IPS DF 4.7 (cell line): ENCODE measurements at regions not wholly inside any gene's neighbourhood (a gene's known extent, or its start where the extent isn't known, plus 50 kb on each side); places are given as distances from the start of the nearest gene placed in this dataset.

Experiments used
- DNase-seq: peaks from one replicate; pipeline ENCODE4 v3.0.0-alpha.2; 2013; ENCODE audit warnings: low spot score; ENCODE audit errors: extremely low read depth

DNA sequence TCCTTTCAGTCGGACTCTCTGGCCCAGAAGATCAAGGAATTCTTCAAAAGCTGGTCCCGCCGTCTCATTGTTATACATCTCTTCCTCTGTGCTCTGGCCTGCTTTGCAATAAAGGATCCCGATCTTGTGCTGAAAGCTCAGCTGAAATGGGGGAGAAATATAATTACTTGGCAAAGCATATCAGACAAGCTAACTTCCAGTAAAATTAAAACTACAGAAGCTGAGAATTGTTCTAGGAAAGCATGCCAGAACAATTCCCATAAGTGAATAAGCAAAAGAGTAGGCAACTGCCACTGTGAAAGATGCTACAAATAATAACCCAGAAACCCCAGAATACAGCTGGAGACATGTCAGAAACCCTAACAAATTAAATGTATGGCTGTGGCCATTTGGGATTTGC is 146.1 kb downstream of the SIPA1L2 start:
- no peak for DNase-seq

DNA sequence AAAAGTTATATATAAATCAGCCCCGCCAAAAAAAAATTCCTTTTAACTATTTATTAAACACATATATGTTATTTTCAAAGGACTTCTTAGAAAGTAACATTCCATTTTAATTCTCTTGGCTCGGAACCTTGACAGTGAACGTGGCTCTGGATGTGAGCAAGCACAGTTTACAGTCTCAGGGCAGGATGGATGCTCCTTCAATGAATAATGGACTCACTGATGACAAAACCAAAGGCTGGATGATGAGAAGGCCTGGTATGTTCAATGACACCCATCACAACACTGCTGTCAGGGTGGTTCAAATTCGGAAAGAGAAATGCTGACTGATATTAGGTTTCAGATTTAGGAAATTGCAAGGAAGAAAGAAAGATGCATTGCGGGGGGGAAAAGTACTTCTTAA is 148.8 kb downstream of the SIPA1L2 start:
- no peak for DNase-seq

DNA sequence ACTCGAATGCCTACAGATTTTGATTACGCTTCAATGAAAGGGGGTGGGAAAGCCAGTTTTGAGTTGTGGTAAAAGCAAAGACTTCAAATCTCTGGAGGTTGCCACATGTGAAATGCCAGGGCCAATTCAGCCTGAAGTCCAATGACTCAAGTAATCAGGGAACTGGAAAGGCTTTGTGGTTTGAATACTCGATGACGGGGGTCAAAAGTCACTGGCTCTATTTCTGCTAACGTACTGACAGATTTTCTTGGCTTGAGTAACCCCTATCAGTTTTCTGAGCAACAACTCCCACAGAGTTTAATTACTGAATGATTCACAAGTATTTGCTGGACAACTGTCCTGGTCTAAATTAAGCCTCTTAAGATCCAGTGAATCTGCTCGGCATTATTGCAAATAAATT is 152.2 kb downstream of the SIPA1L2 start:
- no peak for DNase-seq

DNA sequence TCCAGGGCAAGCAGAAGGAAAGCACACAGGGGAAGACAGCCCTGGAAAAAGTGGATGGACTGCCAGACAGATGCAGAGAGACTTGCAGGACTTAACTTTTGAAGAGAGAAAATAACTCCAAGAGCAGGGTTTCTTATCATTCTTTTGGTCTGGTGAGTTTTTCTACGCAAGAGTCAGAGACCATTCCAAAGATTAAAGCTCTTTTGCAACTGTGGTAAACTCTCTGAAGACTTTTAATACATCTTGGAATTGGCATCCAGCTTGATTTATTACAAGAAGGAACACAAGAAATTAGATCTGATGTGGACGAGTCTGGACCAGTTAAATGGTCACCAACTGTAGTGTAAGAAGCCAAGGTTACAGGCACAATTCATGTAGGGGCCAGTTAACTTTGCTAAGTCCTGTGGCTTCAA is 153.4 kb downstream of the SIPA1L2 start:
- DNase-seq, result no peak

DNA sequence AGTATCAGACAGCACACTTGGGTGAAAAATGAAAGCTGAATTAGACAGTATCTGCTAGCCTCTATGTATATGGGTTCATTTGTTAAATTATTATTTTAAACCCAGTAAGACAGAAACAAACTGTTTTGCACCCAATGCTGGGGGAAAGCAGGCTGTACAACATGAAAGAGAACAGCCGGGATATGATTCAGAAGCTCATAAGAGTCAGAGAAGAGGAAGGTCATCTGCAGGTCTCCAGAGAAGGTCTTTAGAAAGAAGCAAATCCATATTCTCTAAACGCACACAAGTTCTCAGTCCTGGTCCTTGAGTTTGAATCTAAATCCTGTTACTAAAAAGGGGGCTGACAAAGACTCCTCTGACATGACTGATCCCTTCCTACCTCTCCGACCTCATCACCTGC is 155.1 kb downstream of the SIPA1L2 start:
- DNase-seq, result no peak

DNA sequence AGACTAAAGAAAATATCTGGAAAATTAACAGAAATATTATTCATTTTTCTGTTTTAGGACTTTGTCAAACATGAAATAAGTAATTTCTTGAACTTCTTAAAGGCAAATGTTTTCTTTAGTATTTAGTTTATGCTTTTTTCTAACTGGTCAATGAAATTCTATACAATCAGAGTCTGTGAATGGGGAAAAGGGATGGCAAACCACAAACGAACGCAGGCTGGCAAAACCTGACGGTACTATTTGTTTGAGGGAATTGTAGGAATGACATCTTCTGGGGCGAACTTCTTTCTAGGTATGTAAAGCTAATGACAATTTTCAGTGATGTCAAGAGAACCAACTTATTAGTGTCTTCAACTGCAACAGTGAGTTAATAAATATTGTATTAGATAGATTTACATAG is 156.0 kb downstream of the SIPA1L2 start:
- no peak for DNase-seq

DNA sequence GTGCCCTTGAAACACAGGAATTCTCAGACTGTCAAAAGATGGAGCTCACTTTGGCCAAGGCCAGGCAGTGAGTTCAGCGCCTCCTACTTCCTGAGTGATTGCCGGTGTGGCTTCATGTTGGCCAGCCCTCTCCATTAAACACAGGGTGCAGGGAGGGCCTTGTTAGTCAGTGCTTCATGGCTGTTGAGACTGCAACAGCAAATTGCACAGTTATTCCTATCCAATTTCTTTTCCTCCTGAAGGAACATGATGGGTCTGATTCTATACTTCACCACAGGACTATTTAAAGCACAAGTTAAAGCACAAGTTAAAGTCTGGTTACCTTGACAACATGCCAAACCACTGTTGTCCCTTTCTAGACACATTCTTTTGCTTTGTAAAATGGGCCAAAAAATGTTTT is 156.6 kb downstream of the SIPA1L2 start:
- no peak for DNase-seq

DNA sequence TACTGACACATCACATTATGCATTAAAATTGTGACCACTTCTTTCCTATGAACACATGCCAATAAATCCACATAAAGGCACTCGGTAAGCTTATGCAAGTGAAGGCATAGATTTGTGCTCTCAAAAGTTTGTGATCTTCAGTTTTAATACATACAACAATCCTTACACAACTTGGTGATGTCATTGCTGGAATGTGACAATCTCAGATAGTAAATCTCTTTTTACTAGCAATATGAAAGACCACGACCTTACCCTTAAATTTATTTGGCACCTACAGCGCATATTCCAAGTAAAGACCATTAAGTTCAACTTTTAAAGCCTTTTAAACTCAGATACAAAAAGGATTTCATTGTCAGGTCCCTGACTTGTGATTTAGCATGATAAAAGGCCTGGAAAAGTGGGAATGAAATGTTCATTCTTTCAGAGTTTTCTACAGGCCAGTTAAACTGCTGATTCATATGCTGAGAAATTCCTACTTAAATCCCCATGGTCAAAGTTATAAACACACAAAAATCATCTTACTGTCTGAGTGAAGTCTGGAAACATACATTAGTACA is 157.4 kb downstream of the SIPA1L2 start:
- DNase-seq, result no peak

DNA sequence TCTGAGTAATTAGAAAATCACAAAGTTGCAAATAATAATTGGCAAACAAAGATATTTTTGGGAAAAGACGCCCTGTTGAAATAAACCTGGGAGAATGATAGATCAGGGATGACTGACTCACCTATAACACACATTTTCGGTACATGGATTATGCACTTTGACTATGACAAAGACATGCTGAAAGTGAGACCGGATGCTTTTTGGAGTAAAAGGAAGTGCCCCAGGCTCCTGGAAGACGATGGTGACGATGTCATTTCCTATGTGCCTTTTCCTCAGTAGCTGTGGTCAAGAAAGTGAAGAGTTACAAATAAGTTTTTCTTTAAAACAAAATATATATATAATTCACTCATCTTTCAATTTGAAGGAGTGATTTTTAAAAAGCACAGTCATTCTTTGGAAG is 158.7 kb downstream of the SIPA1L2 start:
- no peak for DNase-seq

DNA sequence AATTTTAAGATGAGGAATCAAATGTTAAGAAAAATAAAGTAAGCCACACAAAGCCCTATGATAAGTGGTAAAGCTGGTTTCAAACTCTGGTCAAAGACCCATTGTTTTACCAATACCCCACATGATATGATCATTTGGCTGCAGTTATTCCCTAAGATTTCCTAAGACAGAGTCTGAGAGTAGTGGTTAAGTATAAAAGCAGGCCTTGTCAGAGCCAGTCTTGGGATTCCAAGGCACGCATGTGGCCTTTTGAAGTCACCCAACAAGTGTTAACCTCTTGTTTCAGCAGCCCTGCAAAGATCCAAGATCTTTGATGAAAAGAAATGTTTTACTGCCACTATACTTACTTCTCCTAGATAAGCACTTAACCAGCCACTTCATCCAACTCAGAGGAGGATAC is 159.2 kb downstream of the SIPA1L2 start:
- no peak for DNase-seq

DNA sequence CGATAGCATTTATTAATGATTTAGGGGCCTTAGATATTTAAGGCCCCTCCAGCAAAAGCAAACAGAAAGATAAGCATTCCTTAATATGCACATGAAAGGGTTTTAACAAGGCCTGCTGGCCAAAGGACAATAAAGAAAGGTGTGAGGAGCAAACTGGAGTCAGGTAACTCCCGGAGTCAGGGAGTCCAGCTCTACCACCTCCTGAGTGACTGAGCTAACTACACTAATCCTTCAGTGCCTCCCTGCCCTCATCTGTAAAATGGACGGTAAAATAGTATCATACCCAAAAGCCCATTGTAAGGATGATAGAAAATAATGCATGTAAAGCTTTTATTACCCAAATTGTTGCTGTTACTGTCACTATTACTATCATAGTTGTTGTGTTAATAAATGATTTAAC is 161.7 kb downstream of the SIPA1L2 start:
- no peak for DNase-seq

DNA sequence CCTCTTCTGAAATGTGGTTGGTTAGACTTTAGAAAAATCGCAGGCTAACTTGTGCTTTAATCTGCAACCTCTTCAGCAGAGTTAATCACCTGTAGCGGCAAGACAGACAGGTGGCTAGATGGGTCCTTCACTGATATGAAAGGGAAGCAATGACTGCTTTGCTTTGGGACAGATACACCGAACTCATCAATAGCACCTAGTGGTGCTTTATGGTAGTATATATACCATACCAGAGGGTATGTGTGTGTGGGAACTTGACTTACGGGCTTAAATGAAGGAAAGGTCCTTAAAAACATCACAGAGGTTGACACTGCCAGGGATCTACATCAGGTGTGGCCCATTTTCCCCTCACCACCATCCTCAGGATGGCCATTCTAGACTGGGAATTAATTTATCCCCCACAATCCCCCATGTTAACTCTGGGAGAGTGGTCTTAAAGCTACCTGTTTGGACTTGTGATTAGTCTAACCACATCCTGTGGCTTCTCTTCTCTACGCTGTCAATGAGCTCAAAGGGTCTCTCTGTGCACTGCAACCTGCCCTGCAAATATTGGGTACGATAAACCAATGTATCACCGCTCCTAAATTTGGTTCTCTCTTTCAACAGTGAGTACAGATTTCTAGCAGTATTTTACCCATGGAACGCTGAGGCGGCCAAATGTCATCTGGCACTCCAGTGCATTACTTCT is 162.7 kb downstream of the SIPA1L2 start:
- no peak for DNase-seq

DNA sequence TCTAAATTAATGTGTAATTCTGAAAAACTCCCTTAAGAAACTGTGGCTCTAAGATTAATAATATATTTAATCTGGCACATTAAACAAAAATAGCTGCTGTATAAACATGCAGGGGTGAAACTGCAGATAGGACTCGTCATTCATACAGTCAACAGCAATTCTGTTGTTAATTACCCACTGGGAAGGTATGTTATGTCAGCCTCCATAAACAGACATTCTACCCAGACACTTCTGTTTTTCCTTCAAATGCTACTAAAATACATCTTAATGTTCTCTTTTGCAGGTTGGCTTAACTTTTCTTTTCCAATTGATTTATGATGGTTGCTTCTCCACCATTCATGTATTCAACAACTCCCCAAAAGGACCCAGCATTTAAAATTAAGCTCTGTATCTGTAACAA is 165.6 kb downstream of the SIPA1L2 start:
- DNase-seq, result no peak

DNA sequence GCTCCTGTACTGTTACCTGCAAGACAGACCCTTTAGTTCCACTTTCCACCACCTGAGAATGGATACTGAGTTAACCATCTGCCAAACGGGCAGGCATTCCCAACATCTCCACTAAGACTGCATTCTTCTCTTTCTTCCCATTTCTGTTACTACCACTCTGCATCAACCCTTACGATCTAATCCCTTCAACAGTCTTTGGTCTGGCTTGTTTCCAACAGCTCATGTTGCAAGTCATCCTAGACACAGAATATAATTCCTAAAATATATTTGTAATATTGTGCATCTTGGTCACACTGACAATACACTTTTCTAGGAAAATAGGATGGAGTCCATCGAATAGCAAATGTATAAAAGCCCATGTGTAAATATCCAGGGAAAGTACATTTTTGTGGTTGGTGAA is 166.7 kb downstream of the SIPA1L2 start:
- no peak for DNase-seq

DNA sequence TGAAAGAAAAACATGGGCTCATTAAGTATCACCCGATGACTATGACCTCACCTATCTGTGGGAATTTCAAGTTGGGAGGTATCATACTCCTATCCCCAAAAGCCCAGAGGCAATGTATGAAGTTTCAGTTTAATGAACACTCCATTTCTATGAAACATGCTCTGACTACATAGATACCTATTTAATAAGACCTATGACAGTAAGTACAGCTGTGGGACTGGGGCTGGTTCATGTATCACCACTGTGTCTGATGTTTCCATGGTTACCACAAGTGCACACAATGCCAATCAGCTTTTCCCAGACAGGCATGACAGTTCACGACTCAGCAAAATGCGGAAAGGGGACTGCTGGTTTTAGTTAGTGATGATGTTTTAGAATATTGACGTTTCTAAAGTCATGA is 167.7 kb downstream of the SIPA1L2 start:
- no peak for DNase-seq

DNA sequence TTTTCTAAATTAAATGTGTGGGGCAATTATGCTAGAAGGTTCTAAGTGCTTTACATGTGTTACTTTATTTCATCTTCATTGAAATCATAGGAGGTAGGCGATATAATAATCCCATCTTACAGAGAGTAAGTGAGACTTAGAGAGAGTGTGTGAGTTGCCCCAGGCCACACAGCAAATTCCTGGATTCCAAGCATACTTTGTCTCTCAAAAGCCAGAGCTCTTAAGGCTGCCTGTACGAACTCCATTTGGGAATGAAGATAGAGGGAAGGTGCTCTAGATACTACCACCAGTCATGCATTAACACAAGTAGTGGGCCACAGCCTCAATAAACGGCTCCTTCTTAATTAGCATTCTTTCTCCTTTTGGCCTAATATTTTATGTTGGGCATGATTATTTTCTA is 170.1 kb downstream of the SIPA1L2 start:
- DNase-seq, result no peak

DNA sequence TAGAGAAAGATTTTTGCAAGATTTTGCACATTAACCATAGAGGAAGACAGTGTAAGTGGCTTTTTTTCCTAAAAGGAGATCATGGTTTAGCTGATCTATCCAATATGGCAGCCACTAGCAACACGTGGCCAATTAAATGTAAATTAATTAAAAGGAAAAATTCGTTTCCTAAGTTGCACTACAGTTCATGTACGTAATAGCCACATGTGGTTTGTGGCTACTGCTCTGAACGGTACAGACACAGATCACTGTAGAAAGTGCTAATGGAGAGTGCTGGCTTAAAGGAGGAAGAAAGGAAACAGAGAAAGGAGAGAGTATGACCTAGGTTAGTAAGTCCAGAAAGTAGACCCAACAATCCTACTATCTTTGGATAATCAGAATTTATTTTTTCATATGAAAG is 170.8 kb downstream of the SIPA1L2 start:
- no peak for DNase-seq

DNA sequence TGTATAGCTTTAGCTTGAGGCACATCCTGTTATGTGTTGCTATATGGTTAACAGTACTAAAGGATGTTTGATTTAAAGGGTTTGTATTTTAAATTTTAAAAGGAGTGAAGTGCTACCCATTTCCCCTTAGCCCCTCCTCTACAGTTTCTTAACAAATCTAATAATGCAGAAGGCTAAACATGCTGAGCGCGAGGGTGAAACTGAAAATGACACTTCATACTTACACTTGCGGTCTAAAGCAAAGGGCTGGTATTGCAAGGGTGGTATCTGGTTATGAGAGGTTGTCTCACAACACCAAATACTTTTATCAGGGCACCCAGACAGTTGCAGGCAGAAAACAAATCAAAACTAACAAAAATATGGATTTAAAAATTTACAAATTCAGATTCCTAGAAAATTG is 172.3 kb downstream of the SIPA1L2 start:
- DNase-seq, result no peak

DNA sequence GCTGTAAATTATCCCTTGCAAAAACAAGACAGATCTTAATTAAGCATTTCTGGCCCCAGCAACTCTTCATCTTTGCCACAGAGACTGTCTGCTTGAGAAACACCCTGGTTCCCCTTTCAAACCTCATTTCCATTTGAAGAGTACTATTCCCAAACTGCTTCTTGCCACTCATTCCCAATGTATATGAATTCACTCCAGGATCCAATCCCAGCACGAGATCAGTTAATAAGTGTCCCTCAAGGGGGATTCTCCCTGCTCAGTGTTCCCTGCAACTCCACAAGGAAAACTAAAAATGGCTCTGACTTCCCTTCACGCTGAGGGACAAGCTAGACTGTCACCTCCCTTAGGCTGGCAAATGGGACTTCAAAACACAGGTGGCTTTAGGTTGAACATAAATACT is 173.2 kb downstream of the SIPA1L2 start:
- no peak for DNase-seq

DNA sequence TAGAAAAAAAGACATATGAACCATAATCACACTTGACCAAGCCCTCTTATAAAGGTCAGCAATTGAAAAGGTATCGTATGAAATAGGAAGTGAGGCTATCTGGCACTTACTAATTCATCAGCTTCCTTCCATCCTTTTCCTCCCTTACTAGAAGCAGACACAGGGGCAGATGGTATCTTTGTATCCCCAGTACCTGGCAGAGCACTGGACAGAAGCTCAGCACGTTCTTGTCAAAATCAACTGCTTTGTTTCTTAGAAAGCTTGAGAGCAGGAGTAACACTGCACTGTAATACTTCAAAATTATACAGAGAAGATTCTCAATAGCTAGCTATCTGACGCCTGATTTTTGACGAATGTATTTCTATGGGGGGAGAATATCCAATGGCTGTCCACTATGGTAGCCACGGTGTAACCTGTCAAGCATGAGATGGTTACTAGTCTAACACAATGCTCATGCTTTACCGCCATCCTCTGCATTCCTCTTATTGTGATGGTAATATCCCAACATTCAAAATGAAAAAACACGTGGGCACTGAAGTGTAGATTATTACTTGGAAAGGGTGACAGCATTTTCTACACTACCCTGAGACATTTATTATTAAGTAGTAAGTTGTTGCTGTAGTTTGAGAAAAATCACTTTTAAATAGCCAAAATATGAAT is 175.6 kb downstream of the SIPA1L2 start:
- no peak for DNase-seq

DNA sequence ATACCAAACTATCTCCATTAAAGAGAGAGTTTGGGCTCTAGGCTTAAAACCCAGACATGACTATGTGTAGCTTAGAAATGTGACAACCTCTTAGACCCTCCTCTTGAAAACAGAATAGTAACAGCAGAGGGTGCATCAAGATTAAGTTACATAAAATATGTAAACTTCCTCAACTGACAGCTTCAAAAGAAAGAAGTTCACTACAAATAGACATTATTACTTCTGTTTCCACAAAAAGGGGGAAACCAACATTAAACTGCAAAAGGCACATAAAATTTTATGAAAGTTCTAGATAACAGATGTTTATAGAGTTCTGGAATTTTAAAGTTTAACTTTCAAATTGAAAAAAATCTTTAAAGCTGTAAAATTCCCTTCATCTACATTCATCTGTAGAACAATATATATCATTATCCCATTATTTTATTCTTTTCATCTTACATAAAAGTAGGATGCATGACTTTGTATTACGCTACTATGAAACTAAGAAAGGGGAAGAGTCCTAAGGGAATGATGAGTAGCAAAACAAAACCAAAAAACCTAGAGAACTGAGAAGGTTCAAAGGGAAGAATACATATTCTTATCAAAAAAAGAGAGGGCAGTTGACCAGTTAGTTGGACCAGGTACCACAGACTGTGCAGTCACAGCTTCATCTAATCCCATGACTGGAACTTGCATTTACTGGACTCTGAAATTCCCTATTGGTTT is 177.0 kb downstream of the SIPA1L2 start:
- DNase-seq, result no peak

DNA sequence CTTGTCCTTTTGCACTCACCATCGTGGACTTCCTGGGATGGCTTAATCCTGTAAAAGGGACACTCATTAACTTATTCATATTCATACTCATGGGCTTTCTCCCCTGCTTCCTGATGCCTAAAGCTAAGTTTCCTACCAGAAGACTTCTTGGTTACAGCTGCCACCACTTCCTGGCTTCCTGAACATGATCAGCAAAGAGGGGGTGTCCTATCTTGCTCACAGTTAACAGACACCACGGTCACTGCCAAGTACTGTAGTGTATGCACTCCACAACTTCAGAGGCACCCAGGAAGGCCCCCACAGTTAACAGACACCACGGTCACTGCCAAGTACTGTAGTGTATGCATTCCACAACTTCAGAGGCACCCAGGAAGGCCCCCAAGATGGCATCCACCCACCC is 177.8 kb downstream of the SIPA1L2 start:
- no peak for DNase-seq

DNA sequence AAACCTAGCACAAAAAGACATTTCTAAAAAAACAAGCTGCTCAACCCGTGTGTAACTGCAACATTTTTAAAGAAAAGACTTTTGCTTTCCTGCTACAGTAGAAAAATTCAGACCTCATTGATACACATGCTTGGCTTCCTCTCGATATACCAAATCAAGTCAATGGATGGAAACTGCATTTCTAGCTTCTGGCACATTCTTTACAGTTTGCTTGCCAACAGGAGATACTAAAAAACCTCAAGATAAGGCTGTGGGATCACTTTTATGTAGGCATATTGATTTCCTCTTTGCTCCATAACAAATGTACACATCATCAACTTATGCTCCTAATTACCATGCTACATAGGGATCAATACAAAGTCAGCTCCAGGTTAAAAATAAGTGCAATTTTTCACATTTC is 178.4 kb downstream of the SIPA1L2 start:
- DNase-seq, result no peak
